GM12878 (cell line): ENCODE measurements at regions not wholly inside any gene's neighbourhood (a gene's known extent, or its start where the extent isn't known, plus 50 kb on each side); places are given as distances from the start of the nearest gene placed in this dataset.

ENCODE experiments used
- ATAC-seq: fragments of 200-7000 bp; cut with Tn5 transposase; 3 replicates; pipeline ENCODE4 v1.9.1; 2020; ENCODE audit warnings: mild to moderate bottlenecking, moderate library complexity
- BruUV-seq: library from RNA; stranded (reverse); fragments of 400-500 nt; replicated peaks from 2 replicates; lab custom pipeline; 2021; lab: Mats Ljungman, UMichigan
- CTCF ChIA-PET: fragments of 300-600 bp; sonication (Branson Sonifier 250); formaldehyde crosslinking; extraction: SDS; loops from one replicate; lab custom pipeline; 2021; ENCODE audit warnings: inconsistent platforms; lab: Yijun Ruan, JAX
- POLR2A ChIA-PET: fragments of 350-600 bp; formaldehyde crosslinking; extraction: SDS; loops from one replicate; lab custom pipeline; 2021; ENCODE audit warnings: inconsistent platforms; lab: Charles Lee
- RAD21 ChIA-PET: fragments of 300-600 bp; sonication (Branson Sonifier 250); formaldehyde crosslinking; loops from one replicate; lab custom pipeline; 2023; ENCODE audit warnings: antibody characterized with exemption; ENCODE audit not compliant: unreplicated experiment; lab: Charles Lee
- SMC1A ChIA-PET: fragments of 300-600 bp; sonication (Branson Sonifier 250); formaldehyde crosslinking; loops from one replicate; lab custom pipeline; 2023; ENCODE audit not compliant: unreplicated experiment, uncharacterized antibody; lab: Charles Lee
- DNase-seq: peaks from one replicate; pipeline ENCODE4 v3.0.0-alpha.2; 2011; ENCODE audit warnings: low read depth, low spot score
- FAIRE-seq: peaks from 3 replicates; lab custom pipeline; 2011; peaks lifted over from hg19 to GRCh38; lab: Jason Lieb, UNC
- H2AFZ ChIP-seq: 2 replicates; pipeline ENCODE4 v1.6.0; 2011; ENCODE audit warnings: low read depth, low read length, control low read depth; ENCODE audit not compliant: control insufficient read depth
- H3K27ac ChIP-seq: 2 replicates; pipeline ENCODE4 v1.5.1; 2011; ENCODE audit warnings: control low read depth; ENCODE audit not compliant: control insufficient read depth, insufficient read depth
- H3K27me3 ChIP-seq, 2 experiments: replicated peaks in 1 of 2; 2 replicates each; pipeline versions ENCODE4 v1.6.0 to v1.6.1; 2011; ENCODE audit warnings: low read length in 1 of 2; ENCODE audit not compliant: control insufficient read depth in 2 of 2, insufficient read depth in 2 of 2
- H3K36me3 ChIP-seq, 2 experiments: 2 replicates each; pipeline ENCODE4 v1.5.1; 2011; ENCODE audit warnings: low read length in 1 of 2; ENCODE audit not compliant: control insufficient read depth in 2 of 2, insufficient read depth in 2 of 2
- H3K4me1 ChIP-seq: 2 replicates; pipeline ENCODE4 v1.6.1; 2011; ENCODE audit warnings: mild to moderate bottlenecking, low read length, moderate library complexity, mixed read lengths; ENCODE audit not compliant: control insufficient read depth, insufficient read depth
- H3K4me2 ChIP-seq: 2 replicates; pipeline ENCODE4 v1.6.0; 2011; ENCODE audit warnings: control low read depth; ENCODE audit not compliant: control insufficient read depth, insufficient read depth
- H3K4me3 ChIP-seq: fragments of 200-600 bp; sonication (generic); 2 replicates; pipeline ENCODE4 v1.5.1; 2016
- H3K79me2 ChIP-seq: 2 replicates; pipeline ENCODE4 v1.6.0; 2011; ENCODE audit warnings: low read length; ENCODE audit not compliant: control insufficient read depth, insufficient read depth
- H3K9ac ChIP-seq: 2 replicates; pipeline ENCODE4 v1.8.0; 2011; ENCODE audit warnings: low read length, control low read depth, mixed read lengths; ENCODE audit not compliant: control insufficient read depth, insufficient read depth
- H3K9me3 ChIP-seq: replicated peaks from 3 replicates; pipeline ENCODE4 v1.5.1; 2011; ENCODE audit warnings: mild to moderate bottlenecking, low read length; ENCODE audit not compliant: control insufficient read depth, insufficient read depth
- H4K20me1 ChIP-seq: 2 replicates; pipeline ENCODE4 v1.6.0; 2011; ENCODE audit not compliant: control insufficient read depth, insufficient read depth
- ATF7 ChIP-seq: fragments of 450-650 bp; IDR thresholded peaks from 2 replicates; pipeline ENCODE4 v1.6.1; 2016; ENCODE audit warnings: low read depth, mild to moderate bottlenecking
- CHD4 ChIP-seq: fragments of 200-600 bp; sonication (generic); IDR thresholded peaks from 2 replicates; pipeline ENCODE4 v1.6.1; 2016; ENCODE audit warnings: mild to moderate bottlenecking
- CREM ChIP-seq: IDR thresholded peaks from 2 replicates; pipeline ENCODE4 v1.6.1; 2014; ENCODE audit warnings: antibody characterized with exemption, low read depth
- EP300 ChIP-seq, 2 experiments: fragments of 150-350 bp in 1 of 2; IDR thresholded peaks; 2 replicates each; pipeline ENCODE4 v1.6.1; 2011 to 2012; ENCODE audit warnings: low read depth in 2 of 2, low read length in 2 of 2, borderline replicate concordance in 1 of 2, improper control_type of control experiment in 1 of 2, inconsistent platforms in 1 of 2; ENCODE audit not compliant: control insufficient read depth in 1 of 2
- GABPA ChIP-seq: IDR thresholded peaks from 2 replicates; pipeline ENCODE4 v1.6.1; 2014; ENCODE audit warnings: antibody characterized with exemption, low read depth, mild to moderate bottlenecking, inconsistent platforms
- IRF3 ChIP-seq: fragments of 450-650 bp; IDR thresholded peaks from 2 replicates; pipeline ENCODE4 v1.6.1; 2014; ENCODE audit warnings: mild to moderate bottlenecking
- IRF4 ChIP-seq: IDR thresholded peaks from 2 replicates; pipeline ENCODE4 v1.6.1; 2011; ENCODE audit warnings: low read depth, low read length
- MAX ChIP-seq: IDR thresholded peaks from 2 replicates; pipeline ENCODE4 v1.6.1; 2012; ENCODE audit warnings: low read depth, low read length, improper control_type of control experiment
- MTA3 ChIP-seq: IDR thresholded peaks from 2 replicates; pipeline ENCODE4 v1.6.1; 2012; ENCODE audit warnings: low read length, inconsistent platforms, borderline replicate concordance
- PRDM15 ChIP-seq: fragments of 450-650 bp; formaldehyde crosslinking; IDR thresholded peaks from 2 replicates; pipeline ENCODE4 v1.4.0; 2020; ENCODE audit warnings: mild to moderate bottlenecking, moderate library complexity
- RCOR1 ChIP-seq: conservative IDR thresholded peaks from 2 replicates; pipeline ENCODE4 v1.6.1; 2012; ENCODE audit warnings: low read depth, low read length, improper control_type of control experiment
- RUNX3 ChIP-seq: IDR thresholded peaks from 2 replicates; pipeline ENCODE4 v1.6.1; 2012; ENCODE audit warnings: low read length, inconsistent platforms
- SREBF2 ChIP-seq: IDR thresholded peaks from 2 replicates; pipeline ENCODE4 v1.6.1; 2012; ENCODE audit warnings: mild to moderate bottlenecking, low read length
- STAT1 ChIP-seq: fragments of 450-650 bp; conservative IDR thresholded peaks from 2 replicates; pipeline ENCODE4 v1.6.1; 2014; ENCODE audit warnings: antibody characterized with exemption, mild to moderate bottlenecking
- TBL1XR1 ChIP-seq: IDR thresholded peaks from 2 replicates; pipeline ENCODE4 v1.6.1; 2012; ENCODE audit warnings: low read depth, low read length, improper control_type of control experiment
- TCF3 ChIP-seq: IDR thresholded peaks from 2 replicates; pipeline ENCODE4 v1.6.1; 2012; ENCODE audit warnings: low read depth, mild to moderate bottlenecking, low read length, borderline replicate concordance; ENCODE audit not compliant: insufficient read depth
- ZBTB33 ChIP-seq: fragments of 450-650 bp; IDR thresholded peaks from 2 replicates; pipeline ENCODE4 v1.6.1; 2017; ENCODE audit warnings: mild to moderate bottlenecking
- ZNF274 ChIP-seq: IDR thresholded peaks from one replicate; pipeline ENCODE4 v1.8.0; 2011; ENCODE audit not compliant: insufficient read length, insufficient read depth
- WGBS: methylation state at CpG from one replicate; pipeline ENCODE4 v1.1.6; 2016; ENCODE audit warnings: low lambda C conversion rate; ENCODE audit not compliant: insufficient replicate concordance, insufficient coverage; ENCODE audit errors: missing lambda C conversion rate; 5-methylcytosine and 5-hydroxymethylcytosine counted together
- in situ Hi-C: fragments of 300-500 bp; cut with MboI; formaldehyde crosslinking; loops from 9 replicates; pipeline ENCODE4 v1.14.3; 2018; ENCODE audit warnings: mixed read lengths
- intact Hi-C: fragments of 100-400 bp; cut with micrococcal nuclease; formaldehyde crosslinking; loops from one replicate; pipeline ENCODE4 v1.14.2; 2022; ENCODE audit not compliant: unreplicated experiment

GRCh38 chr17:79511471-79511870 lies 99.4 kb downstream of the RBFOX3 start (continued):
- TF ChIP-seq PRDM15 (CRISPR knock-in tag), result no peak
- no peak for TF ChIP-seq CREM

GRCh38 chr17:79510071-79510470 lies 100.8 kb downstream of the RBFOX3 start:
- H3K4me2 ChIP-seq, result no peak overlapping the region
- peaks cover 0 to 2% of the 10 kb centered on the region in 2 experiments; a peak in 1 of 4 replicates for H3K27me3 ChIP-seq
- H2AFZ ChIP-seq, result no peak overlapping the region
- no peak overlapping the region for H3K4me3 ChIP-seq
- no peaks in the 10 kb centered on the region for H3K36me3 ChIP-seq
- no peaks in the 10 kb centered on the region; the same call in 2 of the 3 replicates for H3K9me3 ChIP-seq
- BruUV-seq, result no TSS peak
- FAIRE-seq (no peak), ATAC-seq (no peak), DNase-seq (no peak)
- CTCF ChIA-PET, result no interaction called here
- SMC1A ChIA-PET, result no interaction called here
- 40% methylated on average over 18 of the region's 18 CpGs for WGBS
- RAD21 ChIA-PET, result no interaction called here
- intact Hi-C loops (no loop called here), in situ Hi-C loops (no loop called here)
- no peak overlapping the region for H3K9ac ChIP-seq
- no peaks in the 10 kb centered on the region for H3K4me1 ChIP-seq
- H4K20me1 ChIP-seq, result no peaks in the 10 kb centered on the region
- POLR2A ChIA-PET, result no interaction called here
- no peak overlapping the region for H3K27ac ChIP-seq
- H3K79me2 ChIP-seq, result no peaks in the 10 kb centered on the region
- TF ChIP-seq GABPA (no peak), ATF7 (no peak), STAT1 (no peak), RUNX3 (no peak), TCF3 (no peak), MAX (no peak), RCOR1 (no peak), SREBF2 (no peak), CHD4 (no peak), IRF3 (no peak), ZBTB33 (no peak), MTA3 (no peak), TBL1XR1 (no peak), EP300 (IDR thresholded peaks at IDR 0.05; ENCODE audit: borderline replicate concordance in 1 of 2, control insufficient read depth in 1 of 2, low read depth in 2 of 2, low read length in 2 of 2) (no peak), IRF4 (no peak), ZNF274 (no peak)
